GM12878 (cell line): ENCODE measurements at regions not wholly inside any gene's neighbourhood (a gene's known extent, or its start where the extent isn't known, plus 50 kb on each side); places are given as distances from the start of the nearest gene placed in this dataset.

ENCODE experiments used
- ATAC-seq: fragments of 200-7000 bp; cut with Tn5 transposase; 3 replicates; pipeline ENCODE4 v1.9.1; 2020; ENCODE audit warnings: mild to moderate bottlenecking, moderate library complexity
- BruUV-seq: library from RNA; stranded (reverse); fragments of 400-500 nt; replicated peaks from 2 replicates; lab custom pipeline; 2021; lab: Mats Ljungman, UMichigan
- CTCF ChIA-PET: fragments of 300-600 bp; sonication (Branson Sonifier 250); formaldehyde crosslinking; extraction: SDS; loops from one replicate; lab custom pipeline; 2021; ENCODE audit warnings: inconsistent platforms; lab: Yijun Ruan, JAX
- POLR2A ChIA-PET: fragments of 350-600 bp; formaldehyde crosslinking; extraction: SDS; loops from one replicate; lab custom pipeline; 2021; ENCODE audit warnings: inconsistent platforms; lab: Charles Lee
- RAD21 ChIA-PET: fragments of 300-600 bp; sonication (Branson Sonifier 250); formaldehyde crosslinking; loops from one replicate; lab custom pipeline; 2023; ENCODE audit warnings: antibody characterized with exemption; ENCODE audit not compliant: unreplicated experiment; lab: Charles Lee
- SMC1A ChIA-PET: fragments of 300-600 bp; sonication (Branson Sonifier 250); formaldehyde crosslinking; loops from one replicate; lab custom pipeline; 2023; ENCODE audit not compliant: unreplicated experiment, uncharacterized antibody; lab: Charles Lee
- DNase-seq: peaks from one replicate; pipeline ENCODE4 v3.0.0-alpha.2; 2011; ENCODE audit warnings: low read depth, low spot score
- FAIRE-seq: peaks from 3 replicates; lab custom pipeline; 2011; peaks lifted over from hg19 to GRCh38; lab: Jason Lieb, UNC
- H2AFZ ChIP-seq: 2 replicates; pipeline ENCODE4 v1.6.0; 2011; ENCODE audit warnings: low read depth, low read length, control low read depth; ENCODE audit not compliant: control insufficient read depth
- H3K27ac ChIP-seq: 2 replicates; pipeline ENCODE4 v1.5.1; 2011; ENCODE audit warnings: control low read depth; ENCODE audit not compliant: control insufficient read depth, insufficient read depth
- H3K27me3 ChIP-seq, 2 experiments: replicated peaks in 1 of 2; 2 replicates each; pipeline versions ENCODE4 v1.6.0 to v1.6.1; 2011; ENCODE audit warnings: low read length in 1 of 2; ENCODE audit not compliant: control insufficient read depth in 2 of 2, insufficient read depth in 2 of 2
- H3K36me3 ChIP-seq, 2 experiments: 2 replicates each; pipeline ENCODE4 v1.5.1; 2011; ENCODE audit warnings: low read length in 1 of 2; ENCODE audit not compliant: control insufficient read depth in 2 of 2, insufficient read depth in 2 of 2
- H3K4me1 ChIP-seq: 2 replicates; pipeline ENCODE4 v1.6.1; 2011; ENCODE audit warnings: mild to moderate bottlenecking, low read length, moderate library complexity, mixed read lengths; ENCODE audit not compliant: control insufficient read depth, insufficient read depth
- H3K4me2 ChIP-seq: 2 replicates; pipeline ENCODE4 v1.6.0; 2011; ENCODE audit warnings: control low read depth; ENCODE audit not compliant: control insufficient read depth, insufficient read depth
- H3K4me3 ChIP-seq: fragments of 200-600 bp; sonication (generic); 2 replicates; pipeline ENCODE4 v1.5.1; 2016
- H3K79me2 ChIP-seq: 2 replicates; pipeline ENCODE4 v1.6.0; 2011; ENCODE audit warnings: low read length; ENCODE audit not compliant: control insufficient read depth, insufficient read depth
- H3K9ac ChIP-seq: 2 replicates; pipeline ENCODE4 v1.8.0; 2011; ENCODE audit warnings: low read length, control low read depth, mixed read lengths; ENCODE audit not compliant: control insufficient read depth, insufficient read depth
- H3K9me3 ChIP-seq: replicated peaks from 3 replicates; pipeline ENCODE4 v1.5.1; 2011; ENCODE audit warnings: mild to moderate bottlenecking, low read length; ENCODE audit not compliant: control insufficient read depth, insufficient read depth
- H4K20me1 ChIP-seq: 2 replicates; pipeline ENCODE4 v1.6.0; 2011; ENCODE audit not compliant: control insufficient read depth, insufficient read depth
- ATF2 ChIP-seq: IDR thresholded peaks from 2 replicates; pipeline ENCODE4 v1.6.1; 2012; ENCODE audit warnings: low read length, inconsistent platforms
- ATF7 ChIP-seq: fragments of 450-650 bp; IDR thresholded peaks from 2 replicates; pipeline ENCODE4 v1.6.1; 2016; ENCODE audit warnings: low read depth, mild to moderate bottlenecking
- BHLHE40 ChIP-seq, 2 experiments: fragments of 450-650 bp in 1 of 2; IDR thresholded peaks; 2 replicates each; pipeline ENCODE4 v1.6.1; 2011 to 2017; ENCODE audit warnings: low read depth in 2 of 2, borderline replicate concordance in 1 of 2, improper control_type of control experiment in 1 of 2, low read length in 1 of 2, mild to moderate bottlenecking in 1 of 2
- BMI1 ChIP-seq: fragments of 450-650 bp; IDR thresholded peaks from 2 replicates; pipeline ENCODE4 v1.6.1; 2016; ENCODE audit warnings: mild to moderate bottlenecking, moderate library complexity, borderline replicate concordance
- CHD1 ChIP-seq: IDR thresholded peaks from 2 replicates; pipeline ENCODE4 v1.6.1; 2012; ENCODE audit warnings: low read depth, low read length, improper control_type of control experiment
- CREB1 ChIP-seq: IDR thresholded peaks from 2 replicates; pipeline ENCODE4 v1.6.1; 2012; ENCODE audit warnings: low read depth, mild to moderate bottlenecking, inconsistent platforms
- EP300 ChIP-seq, 2 experiments: fragments of 150-350 bp in 1 of 2; IDR thresholded peaks; 2 replicates each; pipeline ENCODE4 v1.6.1; 2011 to 2012; ENCODE audit warnings: low read depth in 2 of 2, low read length in 2 of 2, borderline replicate concordance in 1 of 2, improper control_type of control experiment in 1 of 2, inconsistent platforms in 1 of 2; ENCODE audit not compliant: control insufficient read depth in 1 of 2
- EZH2 ChIP-seq: IDR thresholded peaks from 2 replicates; pipeline ENCODE4 v1.6.1; 2012; ENCODE audit warnings: low read depth, mild to moderate bottlenecking, control low read depth, inconsistent platforms, low read length, borderline replicate concordance; ENCODE audit not compliant: control insufficient read depth
- HDGF ChIP-seq: fragments of 450-650 bp; IDR thresholded peaks from 2 replicates; pipeline ENCODE4 v1.6.1; 2016; ENCODE audit warnings: antibody characterized with exemption
- HSF1 ChIP-seq: fragments of 150-350 bp; IDR thresholded peaks from 2 replicates; pipeline ENCODE4 v1.6.1; 2014; ENCODE audit warnings: mild to moderate bottlenecking, low read depth, low read length
- IRF4 ChIP-seq: IDR thresholded peaks from 2 replicates; pipeline ENCODE4 v1.6.1; 2011; ENCODE audit warnings: low read depth, low read length
- MTA3 ChIP-seq: IDR thresholded peaks from 2 replicates; pipeline ENCODE4 v1.6.1; 2012; ENCODE audit warnings: low read length, inconsistent platforms, borderline replicate concordance
- MYB ChIP-seq: fragments of 150-350 bp; IDR thresholded peaks from 2 replicates; pipeline ENCODE4 v1.6.1; 2014; ENCODE audit warnings: mild to moderate bottlenecking, low read depth, low read length, borderline replicate concordance
- NBN ChIP-seq: fragments of 450-650 bp; IDR thresholded peaks from 2 replicates; pipeline ENCODE4 v1.6.1; 2016
- SUZ12 ChIP-seq: fragments of 200-600 bp; sonication (generic); IDR thresholded peaks from one replicate; pipeline ENCODE4 v1.6.1; 2018; ENCODE audit warnings: antibody characterized with exemption, mild to moderate bottlenecking; ENCODE audit not compliant: unreplicated experiment
- ZBED1 ChIP-seq: IDR thresholded peaks from 2 replicates; pipeline ENCODE4 v1.6.1; 2016; ENCODE audit warnings: borderline replicate concordance
- ZNF24 ChIP-seq: fragments of 450-650 bp; IDR thresholded peaks from 2 replicates; pipeline ENCODE4 v1.6.1; 2017; ENCODE audit warnings: antibody characterized with exemption, mild to moderate bottlenecking
- ZSCAN29 ChIP-seq: fragments of 450-650 bp; IDR thresholded peaks from 2 replicates; pipeline ENCODE4 v1.6.1; 2017; ENCODE audit warnings: mild to moderate bottlenecking, moderate library complexity
- WGBS: methylation state at CpG from one replicate; pipeline ENCODE4 v1.1.6; 2016; ENCODE audit warnings: low lambda C conversion rate; ENCODE audit not compliant: insufficient replicate concordance, insufficient coverage; ENCODE audit errors: missing lambda C conversion rate; 5-methylcytosine and 5-hydroxymethylcytosine counted together
- in situ Hi-C: fragments of 300-500 bp; cut with MboI; formaldehyde crosslinking; loops from 9 replicates; pipeline ENCODE4 v1.14.3; 2018; ENCODE audit warnings: mixed read lengths
- intact Hi-C: fragments of 100-400 bp; cut with micrococcal nuclease; formaldehyde crosslinking; loops from one replicate; pipeline ENCODE4 v1.14.2; 2022; ENCODE audit not compliant: unreplicated experiment

- Histone ChIP-seq H3K4me3 (no peak overlapping the region), H2AFZ (no peak overlapping the region), H3K79me2 (no peaks in the 10 kb centered on the region), H3K27me3 (no peaks in the 10 kb centered on the region), H3K4me2 (no peak overlapping the region), H3K27ac (no peak overlapping the region), H4K20me1 (no peaks in the 10 kb centered on the region), H3K9me3 (no peaks in the 10 kb centered on the region), H3K4me1 (no peaks in the 10 kb centered on the region), H3K9ac (no peak overlapping the region), H3K36me3 (no peaks in the 10 kb centered on the region)
- no peak for ATAC-seq
- FAIRE-seq: no peak
- TF ChIP-seq NBN (no peak), EZH2 (no peak), HDGF (no peak), CHD1 (no peak), ZBED1 (no peak)
- no peak for DNase-seq
- in situ Hi-C loops (no loop called here), intact Hi-C loops (no loop called here)
- ChIA-PET RAD21 (no interaction called here), POLR2A (no interaction called here), SMC1A (no interaction called here), CTCF (no interaction called here)
- WGBS: 27% methylated on average over 7 of the region's 7 CpGs
- no TSS peak for BruUV-seq
These were observed 246.0 kb upstream of the C1orf174 start for GRCh38 chr1:4146101-4146500.

- H3K4me3 ChIP-seq: no peak overlapping the region
- FAIRE-seq (no peak), DNase-seq (no peak), ATAC-seq (no peak)
- H4K20me1 ChIP-seq: no peaks in the 10 kb centered on the region
- 21% methylated on average over 5 of the region's 5 CpGs for WGBS
- no peaks in the 10 kb centered on the region for H3K4me1 ChIP-seq
- no peak overlapping the region for H3K9ac ChIP-seq
- H3K27ac ChIP-seq: no peak overlapping the region
- in situ Hi-C loops: no loop called here
- SMC1A ChIA-PET: no interaction called here
- no peaks in the 10 kb centered on the region for H3K27me3 ChIP-seq
- no peaks in the 10 kb centered on the region for H3K79me2 ChIP-seq
- POLR2A ChIA-PET: no interaction called here
- no peaks in the 10 kb centered on the region for H3K9me3 ChIP-seq
- no peak overlapping the region for H3K4me2 ChIP-seq
- no TSS peak for BruUV-seq
- CTCF ChIA-PET: no interaction called here
- RAD21 ChIA-PET: no interaction called here
- no peaks in the 10 kb centered on the region for H3K36me3 ChIP-seq
- intact Hi-C loops: no loop called here
- no peak overlapping the region for H2AFZ ChIP-seq
- TF ChIP-seq BMI1: no peak
- TF ChIP-seq MYB: no peak
- TF ChIP-seq MTA3: no peak
- no peak for TF ChIP-seq HSF1
- no peak for TF ChIP-seq CREB1
- TF ChIP-seq EP300 (IDR thresholded peaks at IDR 0.05; ENCODE audit: borderline replicate concordance in 1 of 2, control insufficient read depth in 1 of 2, low read depth in 2 of 2, low read length in 2 of 2): no peak
- no peak for TF ChIP-seq IRF4
- no peak for TF ChIP-seq ATF2
- TF ChIP-seq ZSCAN29: no peak
- TF ChIP-seq BHLHE40 (IDR thresholded peaks at IDR 0.05; ENCODE audit: borderline replicate concordance in 1 of 2, low read depth in 2 of 2, low read length in 1 of 2): no peak
- TF ChIP-seq ZNF24: no peak
- no peak for TF ChIP-seq ATF7
- TF ChIP-seq SUZ12: no peak
These were observed 246.5 kb upstream of the C1orf174 start for GRCh38 chr1:4146614-4147013.
